A673 (cell line): ENCODE measurements at regions not wholly inside any gene's neighbourhood (a gene's known extent, or its start where the extent isn't known, plus 50 kb on each side); places are given as distances from the start of the nearest gene placed in this dataset.

Experiments used
- CTCF ChIP-seq: fragments of 300-800, 200-600 bp; sonication (generic); conservative IDR thresholded peaks from 2 replicates; pipeline ENCODE4 v1.5.1; 2017; ENCODE audit warnings: low read depth, mild to moderate bottlenecking, antibody characterized with exemption, low read length, moderate library complexity, mixed read lengths
- EZH2 ChIP-seq: fragments of 200-600 bp; sonication (generic); IDR thresholded peaks from 2 replicates; pipeline ENCODE4 v1.6.1; 2017; ENCODE audit warnings: borderline replicate concordance, low read depth, mild to moderate bottlenecking, mixed read lengths, antibody characterized with exemption, low read length; ENCODE audit not compliant: poor library complexity, severe bottlenecking

- TF ChIP-seq CTCF (no peak), EZH2 (no peak)
Observed at GRCh38 chr17:31653691-31654090, 205.4 kb downstream of the COPRS start.
